WI38 (cell line): ENCODE measurements at regions not wholly inside any gene's neighbourhood (a gene's known extent, or its start where the extent isn't known, plus 50 kb on each side); places are given as distances from the start of the nearest gene placed in this dataset.
"Not testable (repeated sequence)": the region's sequence is repeated elsewhere in the genome, so short reads cannot be mapped to it uniquely, and the experiment has no call there.

ENCODE experiments used
- H3K4me3 ChIP-seq: 2 replicates; pipeline ENCODE4 v1.5.1; 2011; ENCODE audit warnings: low read depth, mild to moderate bottlenecking, control low read depth, low read length
- CTCF ChIP-seq: IDR thresholded peaks from 2 replicates; pipeline ENCODE4 v1.5.1; 2012; ENCODE audit warnings: low read depth, mild to moderate bottlenecking, control low read depth, low read length

DNA sequence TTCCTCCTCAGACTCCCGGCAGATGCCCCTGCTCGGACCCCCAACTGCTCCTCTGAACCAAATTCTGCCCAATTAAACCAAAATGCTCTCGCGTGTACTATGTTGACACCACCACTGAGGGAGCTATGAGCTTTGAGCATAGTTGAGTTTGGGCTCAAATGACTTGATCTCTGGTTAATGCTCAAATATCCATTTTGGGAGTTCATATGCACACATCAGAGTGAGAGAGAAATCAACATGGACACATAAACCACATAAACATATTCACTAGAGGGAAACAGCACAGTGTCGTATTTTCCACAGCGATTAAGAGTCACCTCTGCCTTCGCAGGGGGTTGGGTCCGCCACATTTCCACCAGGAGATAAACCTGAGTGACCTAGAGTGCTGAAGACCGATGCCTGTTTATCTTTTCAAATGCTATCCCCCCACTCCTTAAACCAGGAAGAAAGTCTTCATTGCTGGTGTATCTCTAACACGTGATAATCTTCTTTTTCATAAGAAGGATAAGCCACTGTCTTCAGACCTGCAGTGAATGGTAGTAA, 59.4 kb upstream of the FOXN3 start:
- no peak for TF ChIP-seq CTCF
- no peak overlapping the region for H3K4me3 ChIP-seq

DNA sequence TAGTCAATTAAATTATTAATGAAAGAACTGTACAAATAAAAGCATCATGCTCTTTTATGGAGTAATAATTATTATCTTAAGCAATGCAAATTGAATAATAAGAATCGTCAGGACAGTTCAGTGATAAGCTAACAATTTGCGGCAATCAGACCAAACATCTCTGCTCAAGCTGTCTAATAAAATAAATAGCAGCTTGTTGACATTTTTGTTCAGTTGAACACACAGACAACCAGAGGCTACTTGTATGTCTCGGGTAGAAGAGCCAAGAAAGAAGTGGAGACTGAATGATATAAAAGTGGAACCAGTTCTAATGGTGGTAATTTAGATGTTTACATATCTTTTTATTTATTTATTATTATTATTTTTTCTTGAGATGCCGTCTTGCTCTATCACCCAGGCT, 57.4 kb upstream of the FOXN3 start:
- H3K4me3 ChIP-seq = no peak overlapping the region
- TF ChIP-seq CTCF = no peak

DNA sequence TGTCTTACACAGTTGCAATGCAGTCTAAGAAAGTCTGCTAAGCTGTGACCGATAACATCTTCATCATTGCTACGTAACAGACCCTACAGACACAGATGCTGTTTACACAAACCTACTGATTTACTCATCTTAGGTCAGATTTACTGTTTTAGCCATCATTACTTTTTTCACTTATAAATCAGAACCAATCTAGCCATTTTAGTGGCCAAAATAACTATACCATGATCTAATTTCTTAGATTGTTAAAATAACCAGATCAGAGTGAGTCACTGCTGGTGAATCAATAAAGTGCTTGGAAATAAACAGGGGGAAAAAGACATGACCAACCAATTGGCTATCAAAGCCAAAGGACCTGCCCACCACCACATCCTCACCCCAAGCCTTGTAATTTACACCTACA, 57.0 kb upstream of the FOXN3 start:
- no peak for TF ChIP-seq CTCF
- no peak overlapping the region for H3K4me3 ChIP-seq

- no peak overlapping the region for H3K4me3 ChIP-seq
- TF ChIP-seq CTCF = no peak
Measured at GRCh38 chr14:89473569-89473968, 56.5 kb upstream of the FOXN3 start.

GRCh38 chr14:89470401-89470800, 53.4 kb upstream of the FOXN3 start:
- TF ChIP-seq CTCF = no peak
- H3K4me3 ChIP-seq = no peak overlapping the region

GRCh38 chr14:89469210-89470198, 52.5 kb upstream of the FOXN3 start:
- no peak overlapping the region for H3K4me3 ChIP-seq
- no peak for TF ChIP-seq CTCF

GRCh38 chr14:89468566-89468965, 51.5 kb upstream of the FOXN3 start:
- no peak overlapping the region for H3K4me3 ChIP-seq
- no peak for TF ChIP-seq CTCF

- not testable (repeated sequence) for H3K4me3 ChIP-seq
Measured at GRCh38 chr14:89468030-89468429, 51.0 kb upstream of the FOXN3 start.
